ENCODE measurements at regions not wholly inside any gene's neighbourhood (a gene's known extent, or its start where the extent isn't known, plus 50 kb on each side); places are given as distances from the start of the nearest gene placed in this dataset.

DNA sequence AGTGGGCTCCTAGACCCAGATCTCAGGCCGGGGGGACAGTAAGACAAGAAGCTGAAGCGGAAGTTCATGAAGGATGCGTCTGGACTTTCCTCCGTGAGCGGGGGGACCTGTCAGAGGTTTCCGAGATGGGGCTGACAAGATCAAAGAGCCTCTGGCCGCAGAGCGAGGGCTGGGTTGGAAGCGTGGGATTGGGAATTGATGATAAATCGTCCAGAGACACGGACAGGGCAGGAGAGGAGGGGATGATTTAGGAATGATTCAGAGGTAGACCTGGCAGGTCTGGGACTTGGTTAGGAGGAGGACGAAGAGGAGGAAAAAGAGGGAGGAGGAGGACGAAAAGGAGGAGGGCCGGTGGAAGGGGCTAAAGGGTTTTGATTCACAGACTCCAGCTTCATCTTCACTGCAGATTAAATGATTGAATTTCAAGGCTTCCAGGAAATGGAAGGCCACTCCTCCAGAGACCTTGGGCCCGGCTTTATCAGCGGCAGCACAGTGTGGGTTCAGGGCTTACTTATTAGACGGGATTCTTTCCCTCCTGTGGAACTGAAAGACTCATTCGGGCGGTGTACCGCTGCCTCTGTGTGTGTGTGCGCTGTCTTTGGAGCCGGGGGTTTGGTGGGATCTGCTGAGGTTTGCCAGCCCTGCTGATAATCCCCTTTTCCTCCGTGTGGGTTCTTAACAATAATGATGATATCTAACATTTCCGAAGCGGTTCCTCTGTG is 85.7 kb upstream of the SLC45A1 start:
- Histone ChIP-seq H2BK20ac (ENCODE audit: low read depth, low read length) (peak overlapping the region; percentile 82), H4K20me1 (ENCODE audit: insufficient read depth, low read length) (no peaks in the 10 kb centered on the region), H3K4ac (ENCODE audit: low read depth, low read length) (peak overlapping the region; percentile 79), H4K91ac (ENCODE audit: insufficient read depth, low read depth, low read length) (peak overlapping the region; percentile 75), H2BK120ac (ENCODE audit: low read depth, low read length) (peak overlapping the region; percentile 76), H3K4me2 (ENCODE audit: low read depth, low read length) (no peak overlapping the region), H3K14ac (replicated peaks; ENCODE audit: low read depth, low read length) (peak overlapping the region; percentile 61; the same call in 1 of the 2 replicates), H3K9me3 (ENCODE audit: control insufficient read depth, insufficient read depth, low read length) (no peaks in the 10 kb centered on the region), H3K9me1 (ENCODE audit: insufficient read depth, low read length) (peaks cover 9% of the 10 kb centered on the region), H3K36me3 (ENCODE audit: control insufficient read depth, insufficient read depth, low read length) (no peaks in the 10 kb centered on the region), H4K8ac (ENCODE audit: low read depth in 2 of 2, low read length in 2 of 2) (peak overlapping the region; percentile 69 to 80; a peak in 3 of 4 replicates), H3K18ac (ENCODE audit: low read depth, low read length) (peak overlapping the region; percentile 77), H3K9ac (ENCODE audit: low read depth, low read length) (no peak overlapping the region), H2BK15ac (ENCODE audit: low read depth, low read length) (peak overlapping the region; percentile 99), H2BK5ac (ENCODE audit: low read depth, low read length, poor library complexity, severe bottlenecking) (no peak overlapping the region), H2AK9ac (replicated peaks; ENCODE audit: low read depth, low read length, poor library complexity) (peak overlapping the region; percentile 3), H3K27me3 (ENCODE audit: control insufficient read depth, insufficient read depth, low read length) (no peaks in the 10 kb centered on the region), H3K4me3 (ENCODE audit: insufficient read depth, low read depth, low read length) (no peak overlapping the region), H3K4me1 (ENCODE audit: control insufficient read depth, insufficient read depth, low read length) (peaks cover 10% of the 10 kb centered on the region), H3K23ac (ENCODE audit: low read depth, low read length) (no peak overlapping the region), H4K5ac (ENCODE audit: low read depth, low read length) (peak overlapping the region; percentile 85), H2AK5ac (ENCODE audit: low read depth, low read length) (peak overlapping the region; percentile 87), H3K79me1 (ENCODE audit: low read depth in 1 of 2, low read length in 2 of 2) (peaks cover 0 to 6% of the 10 kb centered on the region in 2 experiments; a peak in 1 of 4 replicates), H2AFZ (replicated peaks; ENCODE audit: low read length, poor library complexity) (peak overlapping the region; percentile 63), H3K56ac (ENCODE audit: extremely low read depth, insufficient read depth, low read length) (no peak overlapping the region), H3K27ac (ENCODE audit: insufficient read depth, low read length) (0 out of 2 replicates have a peak overlapping the region, but pooled peaks have one; percentile 0)
- in situ Hi-C loops (cut with MboI; ENCODE audit: low sequenced_read_pairs): no loop called here
- ATAC-seq (ENCODE audit: low read depth) (no peak), DNase-seq (no peak)
- ChIA-PET POLR2A (ENCODE audit: unreplicated experiment) (no interaction called here), CTCF (no interaction called here)
- BruUV-seq (replicated peaks): no TSS peak
- intact Hi-C loops (cut with micrococcal nuclease): no loop called here
- TF ChIP-seq RCOR1 (IDR thresholded peaks at IDR 0.05; ENCODE audit: insufficient replicate concordance, low read length) (no peak), CEBPB (IDR thresholded peaks at IDR 0.05; ENCODE audit: low read depth, low read length) (no peak), POLR2A (IDR thresholded peaks at IDR 0.05; ENCODE audit: low read depth, low read length) (no peak), MXI1 (IDR thresholded peaks at IDR 0.05; ENCODE audit: borderline replicate concordance, low read depth, low read length) (no peak), USF2 (IDR thresholded peaks at IDR 0.05; ENCODE audit: low read depth, low read length) (no peak), CHD1 (IDR thresholded peaks at IDR 0.05; ENCODE audit: low read depth, low read length) (no peak)
- 60% methylated on average over 14 of the region's 25 CpGs; no CpG with 5 or more reads in 1 of the 2 experiments for WGBS, 2 experiments (ENCODE audit: extremely low coverage in 2 of 2, insufficient read length in 1 of 2)
- dilution Hi-C loops (cut with HindIII; ENCODE audit: low sequenced_read_pairs, unreplicated experiment): no loop called here
